CD4-positive, alpha-beta T cell treated with Interleukin-6 at 100 ng/mL for 8 hours (primary cell): ENCODE measurements at regions not wholly inside any gene's neighbourhood (a gene's known extent, or its start where the extent isn't known, plus 50 kb on each side); places are given as distances from the start of the nearest gene placed in this dataset.

Source experiments
- DNase-seq: peaks from one replicate; pipeline ENCODE4 v3.0.0-alpha.2; 2020; ENCODE audit warnings: mixed read lengths, low spot score

DNA sequence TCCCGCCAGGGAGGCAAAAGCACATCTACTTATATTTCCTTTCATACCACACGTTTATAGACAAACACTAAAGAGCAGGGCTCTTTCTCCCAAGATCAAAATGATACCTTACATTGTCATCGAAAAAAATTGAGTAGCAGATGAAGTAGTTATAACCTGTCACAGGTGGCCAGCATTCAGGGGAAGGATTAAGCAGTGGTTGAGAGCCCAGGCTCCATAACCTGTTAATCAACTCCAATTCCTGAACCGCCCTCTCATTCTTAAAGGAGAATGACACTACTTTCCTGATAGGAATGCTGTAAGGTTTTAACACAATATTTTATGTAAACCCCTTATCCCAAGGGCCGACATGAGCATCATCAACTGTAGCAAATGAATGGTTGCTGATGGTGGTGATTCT is 268.9 kb upstream of the KCNIP4 start:
- no peak for DNase-seq

DNA sequence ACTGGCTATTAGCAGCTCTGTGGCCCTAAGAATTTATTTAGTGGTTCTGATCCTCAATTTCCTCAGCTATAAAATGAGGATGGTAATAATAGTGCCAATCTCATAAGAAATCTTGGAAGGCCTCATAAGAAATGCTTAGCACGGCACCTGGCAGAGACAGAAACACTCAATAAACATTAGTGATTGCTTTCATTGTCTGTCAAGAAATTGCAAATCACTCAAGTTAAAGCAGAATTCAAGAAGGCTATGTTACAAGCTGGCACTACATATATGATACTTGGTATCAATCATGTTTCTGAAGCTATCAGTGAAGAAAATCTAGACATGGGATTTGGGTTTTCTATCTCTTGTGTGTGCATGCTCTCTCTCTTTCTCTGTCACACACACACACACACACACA is 267.7 kb upstream of the KCNIP4 start:
- DNase-seq, result no peak

DNA sequence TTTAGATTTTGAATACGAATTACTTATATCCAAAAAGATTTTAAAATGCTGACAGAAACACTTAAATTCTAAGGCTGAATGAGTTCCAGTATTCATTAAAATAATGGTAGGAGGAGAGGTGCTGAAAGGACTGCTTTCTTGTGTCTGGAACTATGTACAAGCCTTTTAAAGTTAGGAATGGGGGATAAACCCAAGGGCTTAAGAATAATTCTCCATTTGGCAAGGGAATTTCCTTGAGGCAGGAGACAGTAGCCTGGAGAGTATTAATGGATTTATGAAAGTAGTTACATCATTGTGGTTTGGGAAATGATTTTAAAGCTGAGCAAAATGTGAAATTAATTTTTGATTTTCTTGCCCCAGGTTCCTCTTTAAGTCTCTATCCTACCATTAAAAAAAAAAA is 266.5 kb upstream of the KCNIP4 start:
- DNase-seq, result no peak

DNA sequence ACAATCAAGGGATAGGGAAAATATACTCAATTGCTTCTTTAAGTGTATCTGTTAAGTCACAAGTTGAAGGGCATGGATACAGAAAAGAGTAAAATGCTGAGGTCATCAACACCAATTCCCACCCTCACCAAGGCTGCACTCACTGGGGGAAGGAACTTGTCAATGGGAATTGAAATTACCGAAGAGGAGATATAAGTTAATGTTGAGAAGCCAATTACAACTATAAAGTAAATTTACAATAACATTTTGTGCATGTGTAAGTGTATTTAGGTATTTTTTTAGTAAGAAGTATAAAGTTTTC is 255.1 kb upstream of the KCNIP4 start:
- no peak for DNase-seq

DNA sequence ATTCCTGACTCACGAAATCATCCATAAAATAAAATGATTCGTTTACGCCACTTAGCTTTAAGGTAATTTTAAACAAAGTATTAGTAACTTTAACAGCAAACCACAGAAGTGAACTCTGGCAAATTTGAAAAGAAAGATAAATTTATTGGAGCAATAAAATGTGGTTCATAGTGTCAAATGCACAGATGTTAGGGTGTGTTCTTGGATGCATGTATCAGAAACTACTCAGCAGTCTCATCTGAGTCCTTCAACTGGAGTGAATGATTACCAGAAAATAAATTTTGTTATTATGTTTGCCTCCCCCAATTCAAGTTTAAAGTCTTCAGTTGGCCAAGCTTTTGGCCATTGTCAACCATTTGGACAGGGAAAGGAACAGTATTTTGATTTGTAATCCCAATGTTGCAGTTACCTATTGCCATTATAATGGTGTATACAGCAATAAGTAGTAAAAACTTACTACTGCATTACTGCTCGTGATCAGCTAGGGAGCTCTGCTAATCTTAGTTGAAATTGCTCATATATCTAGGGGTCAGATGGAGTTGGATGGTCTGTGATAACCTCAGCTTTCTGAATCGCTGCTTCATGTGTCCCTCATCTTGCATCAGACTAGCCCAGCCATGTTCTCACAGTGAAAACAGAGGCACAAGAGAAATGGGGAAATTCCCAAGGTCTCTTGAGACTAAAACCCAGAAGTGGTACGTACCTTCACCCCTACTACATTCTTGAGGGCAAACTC is 254.6 kb upstream of the KCNIP4 start:
- DNase-seq, result no peak

DNA sequence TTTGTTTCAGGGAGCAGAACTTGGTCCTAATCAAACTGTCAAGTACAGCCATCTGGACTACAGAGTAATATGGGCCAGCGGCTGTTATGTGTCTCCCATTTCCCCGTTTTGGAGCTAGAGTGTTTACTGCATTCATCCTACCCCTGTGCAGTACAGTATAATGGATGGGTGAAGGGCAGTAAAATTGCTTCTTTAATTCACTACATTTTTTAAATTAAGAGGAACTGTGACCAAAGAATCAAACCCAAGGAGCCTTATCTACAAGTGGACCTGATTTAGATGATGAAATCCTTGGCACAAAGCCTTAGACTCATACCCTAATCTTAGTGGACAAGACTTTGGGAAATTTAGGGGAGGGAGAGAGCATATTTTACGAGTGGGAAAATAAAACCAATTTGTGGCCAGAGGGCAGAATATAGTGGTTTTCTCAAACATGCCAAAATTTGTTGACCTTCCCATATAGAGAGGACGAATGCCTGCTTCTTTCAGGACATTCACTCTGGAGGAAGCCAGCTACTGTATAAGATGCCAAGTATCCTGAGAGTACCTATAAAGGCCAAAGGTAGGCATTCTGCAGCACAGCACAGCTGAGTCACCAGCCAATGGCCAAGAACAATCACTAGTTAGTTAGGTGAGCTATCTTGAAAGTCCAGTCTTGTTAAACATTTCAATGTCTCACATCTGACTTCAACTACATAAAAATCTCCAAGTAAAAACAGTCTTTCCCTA is 253.8 kb upstream of the KCNIP4 start:
- no peak for DNase-seq

DNA sequence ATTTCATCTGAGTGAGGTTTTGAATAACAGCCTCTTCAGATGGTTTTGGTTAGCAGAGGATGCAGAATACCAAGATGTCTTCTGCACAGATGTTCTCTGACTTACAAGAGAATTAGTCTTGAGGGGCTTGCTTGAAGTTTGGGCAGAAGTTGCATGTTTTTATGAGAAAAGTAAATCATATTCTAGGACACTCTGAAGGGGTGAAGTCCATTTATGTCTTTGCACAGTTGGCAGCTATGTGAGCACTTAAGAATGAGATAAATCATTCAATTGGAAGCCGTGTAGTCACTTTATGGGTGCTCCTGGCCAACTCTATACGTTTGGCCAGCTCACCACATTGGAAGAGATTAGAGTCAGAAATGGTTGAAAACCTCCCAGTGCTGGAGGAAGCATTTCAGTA is 252.7 kb upstream of the KCNIP4 start:
- DNase-seq, result no peak

DNA sequence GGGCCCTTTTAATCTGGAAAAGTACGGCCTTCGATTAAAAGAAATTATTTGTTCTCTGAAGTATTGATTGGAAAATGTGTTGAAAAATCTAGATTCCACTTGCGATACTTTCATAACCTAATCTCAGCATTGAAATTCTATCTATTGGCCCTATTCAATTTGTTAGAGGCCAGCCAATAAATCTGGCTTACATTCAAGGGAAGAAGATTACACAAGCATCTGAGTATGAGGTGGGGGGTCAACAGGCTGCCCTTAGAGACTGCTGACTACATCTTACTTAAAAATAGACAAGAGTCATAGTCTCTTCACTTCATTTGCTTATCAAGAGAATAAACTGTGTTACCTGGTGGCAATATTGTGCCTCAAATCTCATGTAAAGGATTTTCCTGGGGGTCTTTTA is 248.0 kb upstream of the KCNIP4 start:
- DNase-seq, result no peak

DNA sequence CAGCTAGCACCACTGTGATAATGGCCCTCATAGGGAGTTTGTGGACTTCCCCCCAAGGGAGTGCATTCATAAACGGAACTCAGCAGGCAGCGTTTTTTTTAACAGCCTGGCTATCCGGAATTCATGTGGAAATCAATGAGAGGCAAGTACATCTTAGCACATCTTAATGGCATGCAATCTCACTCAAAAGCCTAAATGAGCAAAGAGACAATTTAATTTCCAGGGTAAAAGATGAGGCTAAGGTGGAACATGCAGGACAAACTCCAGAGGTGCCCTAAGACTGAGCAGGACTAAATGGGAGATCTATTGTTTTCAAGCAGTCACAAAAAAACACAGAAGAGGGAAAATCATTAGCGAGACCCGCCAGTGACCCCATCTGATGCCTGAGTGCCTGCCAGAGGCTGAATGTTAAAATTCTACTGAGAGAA is 243.5 kb upstream of the KCNIP4 start:
- no peak for DNase-seq

DNA sequence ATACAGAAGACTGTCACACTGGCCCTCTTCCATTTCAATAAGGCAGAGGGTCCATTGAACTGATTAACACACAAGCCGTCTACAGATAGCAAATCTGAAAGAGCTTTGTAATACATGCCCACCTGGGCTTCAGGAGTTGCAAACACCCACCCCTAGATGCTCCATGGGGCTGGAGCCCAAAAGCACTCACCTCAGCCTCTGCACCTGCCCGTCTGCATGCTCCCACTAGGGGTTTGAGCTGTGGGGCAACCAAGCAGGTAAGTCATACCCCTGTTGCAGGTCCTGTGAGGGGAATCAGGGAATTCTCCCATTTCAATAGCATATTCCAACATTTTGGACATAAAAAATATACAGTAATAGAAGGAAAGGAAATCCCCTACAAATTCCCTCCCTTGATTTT is 243.0 kb upstream of the KCNIP4 start:
- no peak for DNase-seq

DNA sequence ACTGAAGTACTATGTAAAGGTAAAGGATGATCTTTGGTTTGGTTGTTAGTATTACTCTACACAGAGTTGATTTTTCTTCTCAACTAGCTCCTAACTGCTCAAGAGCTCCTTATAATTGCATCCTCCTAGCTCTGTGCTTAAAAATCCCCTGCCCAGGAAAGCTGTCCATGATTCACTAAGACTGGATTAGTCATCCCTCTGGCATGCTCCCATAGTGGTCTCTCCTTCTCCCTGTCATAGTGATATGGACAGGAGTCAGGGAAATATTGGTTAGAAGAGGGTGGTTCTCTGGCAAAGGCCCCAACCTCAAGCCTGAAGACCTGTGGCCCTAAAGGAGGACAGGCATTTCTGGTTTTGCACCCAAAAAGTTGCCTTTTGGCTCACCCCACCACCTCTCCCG is 242.3 kb upstream of the KCNIP4 start:
- no peak for DNase-seq

DNA sequence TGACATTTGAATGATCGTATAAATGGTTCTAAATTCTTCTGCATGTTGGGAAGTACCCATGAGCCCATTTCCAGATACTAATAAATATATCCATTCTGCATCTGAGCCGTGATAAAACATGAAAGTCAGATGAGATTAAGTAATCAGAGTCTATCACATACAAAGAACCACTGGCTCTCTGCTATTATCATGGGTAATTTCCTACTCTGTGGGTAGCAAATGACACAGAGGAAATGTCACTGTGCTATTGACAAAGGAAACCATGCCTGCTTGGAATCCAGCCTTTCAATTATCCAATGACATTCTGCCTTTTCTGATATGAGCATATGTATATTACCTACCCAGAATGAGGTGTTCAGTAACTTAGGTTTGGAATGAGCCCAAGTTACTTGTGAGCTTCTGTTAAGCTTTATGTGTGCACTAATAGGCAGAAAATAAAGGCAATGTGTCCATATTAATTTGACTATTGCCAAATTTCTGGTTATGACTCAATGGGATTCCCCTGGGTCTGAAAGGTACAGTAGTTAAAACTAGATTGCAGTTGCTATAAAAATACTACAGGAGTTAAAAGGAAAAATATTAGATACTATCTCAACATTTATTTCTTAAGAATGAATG is 238.7 kb upstream of the KCNIP4 start:
- DNase-seq, result no peak

DNA sequence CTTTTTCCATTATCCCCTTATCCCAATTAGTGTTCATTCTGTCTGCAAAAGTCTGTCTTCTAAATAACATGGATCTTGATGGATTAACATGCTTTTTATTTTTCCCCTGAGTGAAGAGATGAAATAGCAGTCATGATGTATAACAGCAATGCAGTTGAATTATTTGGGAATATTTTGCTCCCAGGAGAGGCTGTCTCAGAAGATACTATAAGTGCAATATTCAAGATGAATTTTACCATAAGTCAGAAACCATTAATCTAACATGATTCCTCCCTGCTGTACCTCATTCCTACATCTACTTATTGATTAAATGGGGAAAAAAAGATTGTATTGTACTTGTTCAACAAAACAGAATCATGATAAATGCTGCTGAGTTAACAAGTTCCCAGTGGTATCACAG is 233.2 kb upstream of the KCNIP4 start:
- no peak for DNase-seq

DNA sequence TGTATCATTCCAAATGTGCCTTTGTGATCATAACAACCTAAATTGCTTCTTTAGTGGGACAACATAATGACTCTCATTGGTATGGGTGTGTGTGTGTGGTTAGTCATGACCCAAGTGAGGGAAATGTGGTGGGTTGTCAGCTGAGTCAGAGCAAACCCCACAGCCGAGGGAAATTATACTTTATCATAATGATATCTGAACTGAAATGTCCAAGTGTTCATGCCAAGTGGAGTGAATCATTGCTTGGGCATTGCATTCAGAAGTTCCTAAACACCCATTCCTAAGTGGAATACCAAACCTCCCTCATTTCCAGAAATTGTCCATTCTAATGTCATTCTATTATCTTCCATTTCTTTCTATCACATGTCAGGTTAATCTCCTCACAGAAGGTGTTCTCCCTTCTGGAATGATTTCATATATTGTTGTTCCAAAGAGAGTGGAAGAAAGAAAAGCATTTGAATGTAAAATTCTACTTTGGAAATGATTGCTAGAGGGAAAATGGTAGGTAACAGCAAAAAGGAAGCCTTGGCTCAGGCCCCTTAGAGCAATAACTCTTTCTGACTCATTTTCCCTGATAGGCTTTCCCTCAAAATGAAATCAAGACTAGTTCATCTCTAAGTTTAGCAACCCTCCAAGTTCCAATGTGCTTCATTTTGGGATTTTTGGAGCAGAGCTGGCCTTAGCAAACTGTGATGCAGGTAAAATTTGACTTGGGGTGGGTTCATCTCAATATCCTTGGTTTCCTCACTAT is 230.7 kb upstream of the KCNIP4 start:
- no peak for DNase-seq

DNA sequence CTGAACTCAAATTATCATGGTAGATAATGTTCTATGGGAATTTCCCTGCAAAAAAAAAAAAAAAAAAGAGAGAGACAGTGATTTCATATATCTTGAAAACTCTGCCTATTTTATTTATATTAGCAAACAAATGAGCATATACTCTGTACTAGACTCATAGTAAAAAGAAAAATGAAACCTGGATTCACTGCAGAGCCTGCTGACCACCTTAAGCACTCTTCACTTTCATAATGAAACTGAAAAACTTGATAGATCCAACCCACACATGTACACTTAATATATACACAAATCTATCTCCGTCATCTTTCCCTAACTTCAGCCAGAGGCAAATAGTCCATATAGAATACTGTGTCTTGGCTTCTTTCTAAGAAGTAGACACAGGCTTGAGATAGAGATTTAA is 226.1 kb upstream of the KCNIP4 start:
- no peak for DNase-seq

DNA sequence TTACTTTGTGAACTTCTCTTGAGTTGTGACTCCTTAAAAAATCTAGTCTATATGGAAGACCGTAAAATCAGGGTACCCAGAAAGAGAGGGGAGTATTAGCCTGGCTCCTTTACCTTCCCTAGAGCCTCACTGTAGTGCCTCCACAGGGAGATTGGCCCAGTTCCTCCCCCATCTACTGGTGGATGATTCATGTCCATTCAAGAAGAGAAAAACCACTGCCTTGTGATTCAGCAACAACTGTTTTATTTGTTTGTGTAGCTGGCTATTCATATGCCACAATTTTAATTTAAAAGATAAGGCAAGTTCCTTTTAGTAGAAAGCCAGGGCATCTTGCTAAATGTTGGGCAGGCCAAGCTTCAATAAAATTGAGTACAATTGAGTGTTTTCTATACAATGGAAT is 221.8 kb upstream of the KCNIP4 start:
- DNase-seq, result no peak

DNA sequence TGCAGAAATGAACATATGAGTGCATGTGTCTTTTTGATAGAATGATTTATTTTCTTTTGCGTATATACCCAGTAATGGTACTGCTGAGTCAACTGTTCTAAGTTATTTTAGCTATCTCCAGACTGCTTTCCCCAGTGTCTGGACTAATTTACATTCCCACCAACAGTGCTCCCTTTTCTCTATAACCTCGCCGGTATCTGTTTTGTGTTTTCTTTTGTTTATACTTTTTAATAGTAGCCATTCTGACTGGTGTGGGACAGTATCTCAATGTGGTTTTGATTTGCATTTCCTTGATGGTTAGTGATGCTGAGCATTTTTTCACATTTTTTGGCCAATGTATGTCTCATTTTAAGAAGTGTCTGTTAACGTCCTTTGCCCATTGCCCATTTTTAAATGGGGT is 218.6 kb upstream of the KCNIP4 start:
- no peak for DNase-seq

DNA sequence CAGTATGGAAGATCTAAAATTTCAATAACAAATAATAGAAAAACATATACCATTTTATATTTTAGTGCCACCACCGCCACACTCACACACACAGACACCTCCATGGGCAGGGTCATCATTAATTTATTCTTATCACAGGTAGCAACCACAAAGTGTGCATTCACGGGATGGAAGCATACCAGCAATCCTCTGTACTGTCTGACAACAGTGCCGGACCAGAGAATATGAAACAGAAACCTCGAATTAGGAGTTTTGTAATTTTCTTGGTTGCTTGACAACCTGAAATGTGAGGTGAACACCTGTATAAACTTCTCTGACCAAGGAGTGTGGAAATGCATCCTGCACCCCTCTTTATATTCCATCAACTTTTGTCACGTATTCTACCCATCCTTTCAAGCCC is 213.9 kb upstream of the KCNIP4 start:
- DNase-seq, result no peak

DNA sequence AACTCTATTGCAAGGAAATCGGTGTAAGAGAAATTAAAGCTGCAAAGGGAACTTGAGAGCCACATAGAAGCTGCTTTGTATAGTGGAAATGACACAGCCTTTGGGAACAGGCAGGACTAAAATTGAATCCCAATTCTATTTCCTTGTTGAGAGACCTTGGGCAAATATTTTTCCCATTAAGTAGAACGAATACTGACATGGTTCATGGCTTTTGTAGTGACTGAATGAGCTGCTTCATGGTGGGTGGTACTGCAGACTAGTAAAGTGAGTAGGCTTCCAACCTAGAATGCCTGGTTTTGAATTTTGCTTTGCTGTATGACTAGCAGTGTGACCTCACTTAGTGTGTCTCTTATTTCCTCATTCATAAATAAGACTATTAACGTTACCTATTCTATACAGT is 182.2 kb upstream of the KCNIP4 start:
- no peak for DNase-seq

DNA sequence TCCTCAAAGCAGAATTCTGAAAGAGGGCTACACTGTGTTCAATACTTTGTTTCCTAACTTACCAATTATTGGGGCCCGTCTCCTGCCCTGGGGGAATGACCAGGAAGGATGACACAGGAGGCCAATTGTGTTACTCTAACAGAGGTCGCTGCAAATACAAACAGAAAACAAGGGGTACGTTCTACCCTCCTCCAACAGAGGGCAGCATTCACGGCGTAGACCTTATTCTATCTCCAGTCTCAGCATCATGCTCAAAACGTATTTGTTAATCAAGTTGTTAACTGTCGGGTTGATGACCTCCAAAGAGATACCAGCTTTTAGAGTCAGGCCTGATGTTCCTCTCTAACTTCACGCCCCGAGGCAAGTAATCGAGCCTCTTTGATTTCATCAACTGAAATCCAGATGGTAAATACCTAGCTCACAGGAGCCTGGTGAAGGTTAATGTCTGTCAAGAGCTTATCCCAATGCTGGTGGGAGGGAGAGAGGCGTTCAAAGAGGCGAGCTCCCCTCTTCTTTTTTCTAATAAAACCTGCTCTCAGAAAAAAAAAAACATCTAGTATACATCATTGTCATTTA is 181.0 kb upstream of the KCNIP4 start:
- DNase-seq, result no peak

DNA sequence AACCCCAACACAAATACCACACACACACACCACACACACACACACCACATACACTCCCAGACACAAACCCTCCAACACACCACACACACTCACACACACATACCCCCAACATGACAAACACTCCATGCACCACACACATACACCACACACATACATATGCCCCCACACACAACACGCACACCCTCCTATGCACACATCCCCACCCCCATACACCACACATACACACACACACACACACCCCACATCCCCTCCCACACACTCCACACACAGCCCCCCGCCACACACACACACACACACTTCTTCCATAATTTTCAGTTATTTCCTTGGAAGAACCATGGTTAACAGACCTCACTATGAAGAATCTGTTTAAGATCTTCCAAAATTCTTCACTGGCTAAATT is 173.5 kb upstream of the KCNIP4 start:
- DNase-seq, result no peak

DNA sequence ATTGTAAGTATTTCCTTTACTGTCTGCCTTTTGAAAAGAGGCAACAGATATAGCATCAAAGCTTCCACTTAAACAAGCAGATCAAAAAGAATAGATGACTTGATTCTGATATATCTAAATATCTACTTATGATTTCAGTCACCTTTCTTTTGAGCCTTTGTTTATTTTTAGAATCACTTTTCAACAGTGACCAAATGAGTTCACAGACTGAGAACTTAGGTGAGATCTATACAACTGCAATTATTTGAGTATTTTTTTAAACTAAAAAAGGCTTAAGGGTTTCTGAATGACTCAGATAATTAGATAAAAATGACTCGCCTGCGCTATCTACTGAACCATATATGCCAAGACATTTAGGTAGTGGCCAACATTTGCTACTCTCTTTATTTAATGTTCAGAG is 166.7 kb upstream of the KCNIP4 start:
- DNase-seq, result no peak

DNA sequence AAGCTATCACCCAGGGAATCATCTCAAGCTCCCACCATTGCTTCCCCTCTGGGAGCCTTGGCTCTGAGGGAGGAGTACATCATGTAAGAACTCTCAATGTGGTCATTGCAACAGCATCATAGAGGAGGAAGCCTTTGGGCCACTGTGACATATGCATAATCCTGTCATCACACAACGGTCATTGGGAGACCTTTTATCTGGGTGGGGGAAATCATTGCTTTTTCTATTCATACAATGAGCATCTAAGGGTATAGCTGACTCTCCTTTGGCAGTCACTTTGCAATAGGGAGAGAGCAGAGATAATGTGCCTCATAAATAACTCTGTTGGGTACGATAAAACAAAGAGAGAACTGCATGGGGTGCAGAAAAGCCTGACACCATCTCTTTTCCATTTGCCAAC is 155.2 kb upstream of the KCNIP4 start:
- DNase-seq, result no peak
